ENCODE measurements at regions not wholly inside any gene's neighbourhood (a gene's known extent, or its start where the extent isn't known, plus 50 kb on each side); places are given as distances from the start of the nearest gene placed in this dataset.
"Not testable (repeated sequence)": the region's sequence is repeated elsewhere in the genome, so short reads cannot be mapped to it uniquely, and the experiment has no call there.

GRCh38 chr4:187726485-187726884 lies 269.1 kb upstream of the ZFP42 start:
- DNase-seq = no peak

DNA sequence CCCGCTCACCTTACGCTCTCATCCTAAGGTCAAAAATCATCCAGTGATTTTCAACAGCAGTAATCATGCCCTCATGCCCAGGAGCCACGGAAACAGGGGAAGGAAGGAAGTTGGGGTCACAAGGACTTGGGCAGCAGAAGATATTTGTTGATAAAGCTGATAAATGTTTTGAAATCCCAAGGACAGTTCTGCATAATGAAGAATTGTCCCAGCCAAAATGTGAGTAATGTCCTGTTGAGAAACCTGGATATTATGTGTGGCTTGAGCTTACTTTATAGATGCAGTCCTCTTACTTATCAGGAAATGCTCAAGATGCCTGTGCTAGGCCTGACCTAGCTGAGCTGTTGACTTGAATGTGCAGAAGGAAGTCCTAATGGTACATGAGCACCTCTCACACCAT lies 263.0 kb upstream of the ZFP42 start:
- DNase-seq = no peak

- no peak for DNase-seq
These were observed 255.8 kb upstream of the ZFP42 start for GRCh38 chr4:187739771-187740170.

GRCh38 chr4:187744911-187745310 lies 250.7 kb upstream of the ZFP42 start:
- no peak for DNase-seq

- not testable (repeated sequence) for DNase-seq
These were observed 244.9 kb upstream of the ZFP42 start for GRCh38 chr4:187750652-187751051.

DNA sequence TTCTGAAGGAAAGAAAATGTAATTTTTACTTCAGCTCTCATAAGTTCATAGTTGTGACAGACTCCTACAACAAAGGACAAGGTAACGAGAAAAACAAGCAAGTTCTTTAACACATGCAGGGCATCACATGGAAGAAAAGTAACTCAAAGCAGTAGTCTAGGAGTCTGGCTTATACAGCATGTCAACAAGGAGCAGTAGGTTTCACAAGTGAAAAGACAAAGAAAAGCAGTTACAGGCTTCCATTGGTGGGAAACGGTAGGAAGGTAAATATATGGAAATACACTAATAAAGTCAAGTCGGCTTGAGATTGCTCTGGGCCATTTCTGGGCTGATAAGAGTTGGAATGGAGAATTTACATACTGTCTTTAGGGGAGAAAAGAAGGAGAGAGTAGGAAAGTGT lies 228.4 kb upstream of the ZFP42 start:
- no peak for DNase-seq

DNA sequence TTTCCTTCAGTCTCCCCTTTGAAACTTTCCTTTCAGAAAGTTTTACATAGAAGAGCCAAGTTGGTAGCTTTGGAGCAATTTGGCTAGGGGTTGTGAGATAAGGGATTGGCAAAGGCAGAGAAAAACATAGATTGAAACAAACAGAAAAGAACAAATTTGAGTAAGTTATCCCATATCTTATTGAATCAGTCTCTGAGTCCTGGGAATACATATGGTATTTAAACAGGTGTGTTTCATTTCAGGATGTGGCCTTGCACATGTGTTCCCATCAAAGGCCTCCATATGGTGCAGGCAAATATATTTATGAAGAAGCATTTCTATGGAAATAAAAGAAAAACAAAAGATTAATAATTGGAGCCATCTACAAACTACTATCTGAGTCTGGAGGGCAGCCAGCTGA lies 227.9 kb upstream of the ZFP42 start:
- no peak for DNase-seq

DNA sequence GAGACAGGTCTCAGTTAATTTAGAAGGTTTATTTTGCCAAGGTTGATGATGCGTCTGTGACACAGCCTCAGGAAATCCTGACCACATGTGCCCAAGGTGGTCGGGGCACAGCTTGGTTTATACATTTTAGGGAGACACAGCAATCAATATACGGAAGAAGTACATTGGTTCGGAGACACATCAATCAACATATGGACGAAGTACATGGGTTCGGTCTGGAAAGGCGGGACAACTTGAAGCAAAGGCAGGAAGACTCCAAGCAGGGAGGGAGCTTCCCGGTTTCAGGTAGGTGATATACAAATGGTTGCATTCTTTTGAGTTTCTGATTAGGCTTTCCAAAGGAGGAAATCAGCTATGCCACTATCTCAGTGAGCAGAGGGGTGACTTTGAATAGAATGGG lies 225.2 kb upstream of the ZFP42 start:
- DNase-seq = no peak

GRCh38 chr4:187777954-187778353 lies 217.6 kb upstream of the ZFP42 start:
- no peak for DNase-seq

DNA sequence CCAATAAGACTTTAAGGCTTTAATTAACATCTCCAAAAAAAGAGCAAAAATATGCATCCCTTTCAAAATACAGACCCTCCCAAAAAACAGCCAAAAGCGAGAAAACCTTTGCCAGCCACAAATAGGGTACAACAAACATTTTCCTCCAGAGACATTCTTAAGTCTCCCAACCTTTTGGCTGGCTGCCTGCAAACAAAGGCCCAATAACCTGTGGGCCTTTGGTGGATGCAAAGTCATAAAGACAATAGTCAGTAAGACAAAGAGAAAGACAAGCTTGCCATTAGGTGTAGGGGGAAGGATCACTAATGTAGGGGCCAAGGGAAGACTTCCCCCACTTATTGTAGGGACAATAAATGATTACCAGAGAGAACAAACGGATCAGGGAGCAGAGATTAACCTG lies 215.5 kb upstream of the ZFP42 start:
- DNase-seq = no peak

DNA sequence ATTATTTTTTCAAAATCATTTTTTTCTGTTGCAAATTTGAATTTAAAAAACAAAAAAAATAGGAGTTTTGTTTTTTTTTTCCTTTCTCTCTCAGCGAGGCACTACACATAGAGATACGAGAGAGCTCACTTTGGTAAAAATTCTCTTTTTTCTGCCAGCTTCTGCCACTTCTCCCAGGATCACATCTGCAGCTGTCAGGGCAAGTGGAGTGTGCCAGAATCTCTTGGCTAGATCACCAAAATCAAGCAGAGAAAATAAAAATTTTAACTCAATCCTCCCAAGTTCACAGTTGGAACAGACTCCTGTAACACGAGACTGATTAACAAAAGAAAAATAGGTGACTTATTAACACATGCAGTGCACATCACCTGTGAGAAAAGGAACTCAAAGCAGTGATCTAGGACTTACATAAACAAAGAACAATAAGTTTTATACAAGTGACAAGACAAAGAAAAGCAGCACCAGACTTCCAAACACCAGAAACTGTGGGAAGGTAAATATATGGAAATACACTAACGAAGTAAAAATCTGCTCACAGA lies 213.2 kb upstream of the ZFP42 start:
- DNase-seq = no peak

DNA sequence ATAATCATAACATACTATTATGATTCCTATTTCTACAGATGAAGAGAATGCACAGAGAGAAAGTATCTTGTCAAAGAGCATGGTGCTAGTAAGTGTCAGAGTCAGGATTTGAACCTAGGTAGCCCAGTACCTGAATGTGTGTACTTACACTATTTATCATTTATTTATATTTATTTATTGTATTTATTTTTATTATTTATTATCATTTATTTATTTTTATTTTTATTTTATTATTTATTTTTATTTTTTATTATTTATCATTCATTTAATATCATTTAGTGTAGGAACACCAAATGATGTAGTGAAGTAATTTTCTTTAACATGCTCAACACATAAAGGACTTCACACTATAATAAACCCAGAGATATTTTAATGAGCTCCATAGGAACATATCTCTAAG lies 209.4 kb upstream of the ZFP42 start:
- no peak for DNase-seq

DNA sequence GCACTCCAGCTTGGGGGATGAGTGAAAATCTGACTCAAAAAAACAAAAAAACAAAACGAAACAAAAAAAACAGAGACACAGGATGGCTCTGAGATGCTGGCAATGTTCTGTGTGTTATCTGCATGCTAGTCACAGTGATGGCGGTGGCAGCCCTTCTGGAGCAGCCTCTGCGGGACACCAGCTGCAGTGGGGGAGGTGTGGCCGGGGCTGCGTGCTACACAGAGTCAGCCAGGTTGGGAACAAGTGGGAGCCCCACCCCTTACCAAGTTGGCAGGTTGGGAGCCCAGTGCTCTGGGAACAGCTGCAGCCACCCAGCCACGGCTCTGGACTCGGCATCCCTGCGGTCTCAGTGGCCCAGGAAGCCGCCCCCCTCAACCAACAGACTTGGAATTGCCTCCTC lies 206.5 kb upstream of the ZFP42 start:
- DNase-seq = no peak

GRCh38 chr4:187795737-187796136 lies 199.8 kb upstream of the ZFP42 start:
- DNase-seq = no peak

GRCh38 chr4:187798385-187798784 lies 197.2 kb upstream of the ZFP42 start:
- no peak for DNase-seq

GRCh38 chr4:187799735-187800134 lies 195.8 kb upstream of the ZFP42 start:
- DNase-seq = no peak

- DNase-seq = peak; percentile 37 to 48
These were observed 184.0 kb upstream of the ZFP42 start for GRCh38 chr4:187811591-187811990.

DNA sequence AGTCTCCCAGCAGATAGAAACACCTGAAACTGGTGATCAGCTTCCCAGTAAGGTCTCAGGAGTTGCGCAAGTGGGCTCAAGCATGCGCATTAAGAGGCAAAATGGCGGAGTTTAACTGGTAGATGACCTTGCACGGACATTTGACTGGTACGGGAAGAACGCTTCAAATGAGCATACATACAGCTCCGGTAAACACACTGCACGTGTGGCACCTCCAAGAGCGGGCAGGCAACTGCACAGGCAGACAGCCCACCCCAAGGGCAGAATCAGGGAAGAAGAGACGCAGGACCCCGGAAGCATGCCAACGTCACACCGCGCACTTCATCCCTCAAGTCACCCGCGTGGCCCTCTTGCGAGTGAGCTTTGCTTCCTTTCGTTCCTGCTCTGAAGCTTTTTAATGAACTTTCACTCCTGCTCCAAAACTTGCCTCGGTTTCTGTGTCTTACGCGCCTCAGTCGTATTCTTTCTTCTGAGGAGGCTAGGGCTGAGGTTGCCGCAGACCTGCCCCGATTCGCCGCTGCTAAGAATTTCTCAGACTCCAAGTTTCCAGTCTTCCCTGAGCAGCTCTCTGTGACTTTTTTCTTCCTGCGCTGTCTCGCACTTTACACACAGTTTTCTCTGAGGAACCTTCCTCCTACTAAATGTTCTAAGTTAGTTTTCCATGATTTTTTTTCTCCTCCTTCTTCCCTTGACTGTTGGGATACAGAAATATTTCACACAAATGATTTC lies 180.7 kb upstream of the ZFP42 start:
- no peak for DNase-seq

- no peak for DNase-seq
These were observed 168.8 kb upstream of the ZFP42 start for GRCh38 chr4:187826725-187827124.

- no peak for DNase-seq
These were observed 167.9 kb upstream of the ZFP42 start for GRCh38 chr4:187827631-187828030.

DNA sequence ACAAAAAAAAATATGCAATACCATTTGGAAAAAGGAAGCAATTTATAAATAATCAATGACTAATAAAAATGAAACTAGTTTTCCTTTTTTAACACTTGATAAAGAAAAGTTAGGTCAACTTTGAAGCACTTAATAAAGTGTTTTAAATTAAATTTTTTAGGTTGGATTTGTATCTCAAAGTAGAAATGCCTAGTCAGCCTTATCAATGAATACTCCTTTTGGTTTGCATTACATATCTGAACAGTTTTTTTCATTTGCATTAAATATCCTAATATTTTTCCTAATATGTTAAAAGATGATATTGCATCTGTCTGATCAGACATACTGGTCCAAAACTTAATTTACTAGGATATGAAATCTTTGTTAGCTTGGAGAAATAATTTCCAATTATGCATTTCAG lies 155.8 kb upstream of the ZFP42 start:
- DNase-seq = no peak

DNA sequence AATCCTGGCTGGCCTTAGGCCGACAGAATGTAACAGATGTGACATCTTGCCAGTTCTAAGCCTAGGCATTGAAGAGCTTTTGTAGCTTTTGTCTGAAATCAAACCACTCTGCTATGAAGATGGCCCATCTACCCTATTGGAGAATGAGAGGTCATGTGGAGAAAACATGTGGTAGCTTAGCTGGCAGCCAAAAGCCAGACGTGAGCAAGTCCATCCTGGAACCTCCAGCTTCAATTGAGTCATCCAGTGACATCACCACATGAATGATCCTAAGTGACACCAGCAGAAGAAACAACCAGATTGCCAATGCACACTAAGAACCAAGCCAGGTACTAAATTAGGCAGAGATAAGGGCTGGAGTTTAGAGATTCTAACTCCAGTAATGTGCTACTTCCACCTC lies 154.8 kb upstream of the ZFP42 start:
- DNase-seq = no peak

DNA sequence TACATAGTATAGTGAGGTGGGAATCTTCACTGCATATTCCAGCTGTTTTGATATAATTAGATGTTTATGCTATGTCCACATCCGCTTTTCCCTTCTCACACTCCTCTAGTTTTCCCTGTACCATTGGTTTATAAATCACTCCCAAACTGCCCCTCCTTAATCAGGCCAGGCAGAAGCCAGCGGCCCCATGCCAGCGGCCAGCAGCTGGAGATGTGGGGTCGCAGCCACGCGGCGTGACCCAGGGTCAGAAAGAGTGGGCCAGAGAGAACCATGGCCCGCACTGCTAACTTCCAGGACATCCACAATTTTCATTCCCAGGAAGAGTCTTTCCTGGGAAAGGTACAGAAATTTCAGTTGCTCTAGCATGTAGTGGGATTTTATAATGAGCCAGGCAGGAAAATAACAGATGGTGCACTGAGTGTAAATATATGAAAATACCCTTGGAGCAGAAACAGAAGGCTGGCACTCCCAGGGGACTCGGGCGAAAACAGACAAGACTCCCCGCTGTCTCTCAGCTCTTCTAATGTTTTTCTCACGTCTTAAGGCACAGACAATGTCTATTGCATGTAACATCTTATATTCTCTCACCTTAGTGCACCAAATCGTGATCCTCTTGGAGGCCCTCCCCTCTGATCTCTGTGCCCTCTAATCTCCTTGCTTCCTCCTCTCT lies 145.9 kb upstream of the ZFP42 start:
- no peak for DNase-seq

DNA sequence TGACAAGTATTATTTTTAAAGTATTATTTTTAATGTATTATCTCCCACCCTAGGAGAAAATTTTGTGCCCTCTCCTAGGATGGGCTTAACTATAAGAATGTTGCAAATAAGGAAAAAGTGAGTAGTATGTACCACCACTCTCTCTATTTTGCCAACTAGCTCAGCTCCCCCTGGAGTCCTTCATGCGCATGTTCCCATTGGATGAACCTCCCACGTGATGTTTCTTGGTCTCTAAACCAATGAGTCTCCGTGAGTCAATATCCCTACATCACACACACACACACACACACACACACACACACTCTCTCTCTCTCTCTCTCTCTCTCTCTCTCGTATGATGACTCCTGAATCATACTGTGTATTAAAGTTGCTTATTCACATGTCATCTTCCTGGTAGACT lies 129.7 kb upstream of the ZFP42 start:
- no peak for DNase-seq

GRCh38 chr4:187883049-187883448 lies 112.5 kb upstream of the ZFP42 start:
- DNase-seq = no peak
